Parathyroid adenoma (tissue), 2 donors: ENCODE measurements at regions not wholly inside any gene's neighbourhood (a gene's known extent, or its start where the extent isn't known, plus 50 kb on each side); places are given as distances from the start of the nearest gene placed in this dataset.

Experiments used
- H2AFZ ChIP-seq: fragments of 300-600 bp; sonication (generic); one replicate; pipeline ENCODE4 v1.7.0; 2017; ENCODE audit warnings: antibody characterized with exemption, mild to moderate bottlenecking
- H3K27ac ChIP-seq: fragments of 300-600 bp; sonication (generic); one replicate; pipeline ENCODE4 v1.7.0; 2017
- H3K27me3 ChIP-seq: fragments of 300-600 bp; sonication (generic); one replicate; pipeline ENCODE4 v1.7.0; 2017; ENCODE audit warnings: low read length; ENCODE audit not compliant: control insufficient read depth, insufficient read depth
- H3K36me3 ChIP-seq: fragments of 300-600 bp; sonication (generic); one replicate; pipeline ENCODE4 v1.7.0; 2017; ENCODE audit warnings: low read length; ENCODE audit not compliant: control insufficient read depth, insufficient read depth
- H3K4me1 ChIP-seq: fragments of 300-600 bp; sonication (generic); one replicate; pipeline ENCODE4 v1.7.0; 2017; ENCODE audit warnings: control low read depth
- H3K4me2 ChIP-seq: fragments of 300-600 bp; sonication (generic); one replicate; pipeline ENCODE4 v1.7.0; 2017; ENCODE audit warnings: low read length
- H3K4me3 ChIP-seq: fragments of 300-600 bp; sonication (generic); one replicate; pipeline ENCODE4 v1.7.0; 2017; ENCODE audit warnings: low read depth, low read length
- H3K79me2 ChIP-seq: fragments of 300-600 bp; sonication (generic); one replicate; pipeline ENCODE4 v1.7.0; 2017; ENCODE audit warnings: control low read depth
- H3K9ac ChIP-seq: fragments of 300-600 bp; sonication (generic); one replicate; pipeline ENCODE4 v1.7.0; 2017; ENCODE audit warnings: mild to moderate bottlenecking
- H3K9me3 ChIP-seq: fragments of 300-600 bp; sonication (generic); one replicate; pipeline ENCODE4 v1.7.0; 2017; ENCODE audit warnings: low read length; ENCODE audit not compliant: control insufficient read depth
- TF ChIP-seq, protein P1 (sequence below): fragments of 300-600 bp; sonication (generic); IDR thresholded peaks from one replicate; pipeline ENCODE4 v1.7.0; 2017; ENCODE audit warnings: antibody characterized with exemption, mild to moderate bottlenecking
- donor health status: primary hyperparathyroidism.

DNA sequence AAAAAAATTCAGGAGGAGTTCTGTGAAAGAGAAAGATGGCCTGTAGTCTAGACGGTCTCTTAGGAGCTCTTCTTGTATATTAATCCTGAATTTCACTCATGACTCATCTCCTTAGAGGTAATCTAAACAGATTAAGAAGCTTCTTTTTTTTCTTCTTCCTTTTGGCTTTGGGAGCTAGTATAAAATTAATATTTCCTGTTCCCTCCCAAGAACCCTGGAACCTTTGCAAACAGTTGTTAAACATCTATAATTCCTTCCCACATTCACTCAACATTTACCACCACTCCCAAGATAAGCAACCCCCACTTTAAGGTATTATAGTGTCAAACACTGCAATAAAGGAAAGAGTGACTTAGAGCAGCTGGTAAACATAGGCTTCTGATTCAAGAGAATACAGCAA, 146.4 kb upstream of the EDNRA start:
- Histone ChIP-seq H3K79me2 (no peaks in the 10 kb centered on the region), H3K4me1 (no peaks in the 10 kb centered on the region), H3K36me3 (no peaks in the 10 kb centered on the region), H3K27me3 (no peaks in the 10 kb centered on the region), H3K4me3 (no peak overlapping the region), H3K9ac (no peak overlapping the region), H3K4me2 (no peak overlapping the region), H2AFZ (no peak overlapping the region), H3K27ac (no peak overlapping the region), H3K9me3 (no peaks in the 10 kb centered on the region)
- TF ChIP-seq, protein P1, sequence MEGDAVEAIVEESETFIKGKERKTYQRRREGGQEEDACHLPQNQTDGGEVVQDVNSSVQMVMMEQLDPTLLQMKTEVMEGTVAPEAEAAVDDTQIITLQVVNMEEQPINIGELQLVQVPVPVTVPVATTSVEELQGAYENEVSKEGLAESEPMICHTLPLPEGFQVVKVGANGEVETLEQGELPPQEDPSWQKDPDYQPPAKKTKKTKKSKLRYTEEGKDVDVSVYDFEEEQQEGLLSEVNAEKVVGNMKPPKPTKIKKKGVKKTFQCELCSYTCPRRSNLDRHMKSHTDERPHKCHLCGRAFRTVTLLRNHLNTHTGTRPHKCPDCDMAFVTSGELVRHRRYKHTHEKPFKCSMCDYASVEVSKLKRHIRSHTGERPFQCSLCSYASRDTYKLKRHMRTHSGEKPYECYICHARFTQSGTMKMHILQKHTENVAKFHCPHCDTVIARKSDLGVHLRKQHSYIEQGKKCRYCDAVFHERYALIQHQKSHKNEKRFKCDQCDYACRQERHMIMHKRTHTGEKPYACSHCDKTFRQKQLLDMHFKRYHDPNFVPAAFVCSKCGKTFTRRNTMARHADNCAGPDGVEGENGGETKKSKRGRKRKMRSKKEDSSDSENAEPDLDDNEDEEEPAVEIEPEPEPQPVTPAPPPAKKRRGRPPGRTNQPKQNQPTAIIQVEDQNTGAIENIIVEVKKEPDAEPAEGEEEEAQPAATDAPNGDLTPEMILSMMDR, result no peak

DNA sequence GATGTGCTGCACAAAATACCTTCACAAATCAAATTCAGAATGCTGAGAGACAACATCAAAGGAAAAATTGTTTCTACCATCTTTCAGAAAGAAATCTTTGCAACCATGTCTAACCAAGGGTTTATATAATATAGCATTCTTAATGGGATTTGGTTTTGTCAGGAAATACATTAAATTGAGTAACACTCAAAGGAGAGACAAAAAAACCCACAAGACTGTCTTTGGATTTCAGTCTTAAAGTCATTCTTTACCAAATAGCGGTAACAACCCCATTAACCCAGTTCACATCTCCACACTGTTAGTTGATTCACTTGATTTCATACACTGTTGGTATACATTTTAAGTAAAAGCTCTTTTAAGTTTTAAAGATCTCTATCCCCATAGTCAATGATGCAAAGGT, 145.7 kb upstream of the EDNRA start:
- H3K79me2 ChIP-seq, result no peaks in the 10 kb centered on the region
- no peaks in the 10 kb centered on the region for H3K27me3 ChIP-seq
- H3K27ac ChIP-seq, result no peak overlapping the region
- no peak overlapping the region for H3K4me3 ChIP-seq
- H2AFZ ChIP-seq, result no peak overlapping the region
- no peak overlapping the region for H3K9ac ChIP-seq
- TF ChIP-seq, protein P1, result no peak
- H3K4me1 ChIP-seq, result no peaks in the 10 kb centered on the region
- no peak overlapping the region for H3K4me2 ChIP-seq
- H3K36me3 ChIP-seq, result no peaks in the 10 kb centered on the region
- no peaks in the 10 kb centered on the region for H3K9me3 ChIP-seq

DNA sequence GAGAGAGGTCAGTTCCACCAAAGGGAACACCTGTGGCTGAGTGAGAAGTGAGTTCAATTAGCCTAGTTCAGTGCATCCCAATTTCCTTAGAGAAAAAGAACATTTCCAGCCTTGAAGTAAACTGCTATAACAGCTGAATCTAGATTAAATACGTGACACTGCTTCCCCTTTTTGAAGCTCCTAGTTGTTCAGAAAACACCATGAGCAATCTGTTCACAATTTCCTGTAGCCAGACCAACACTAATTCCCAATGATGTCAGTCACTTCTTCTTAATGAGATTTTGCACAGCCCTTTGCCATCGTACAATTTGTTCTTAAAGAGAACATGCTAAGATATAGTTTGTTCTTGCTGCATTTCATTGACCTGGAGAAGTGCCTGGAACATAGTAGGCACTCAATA, 144.6 kb upstream of the EDNRA start:
- no peak overlapping the region for H3K9ac ChIP-seq

DNA sequence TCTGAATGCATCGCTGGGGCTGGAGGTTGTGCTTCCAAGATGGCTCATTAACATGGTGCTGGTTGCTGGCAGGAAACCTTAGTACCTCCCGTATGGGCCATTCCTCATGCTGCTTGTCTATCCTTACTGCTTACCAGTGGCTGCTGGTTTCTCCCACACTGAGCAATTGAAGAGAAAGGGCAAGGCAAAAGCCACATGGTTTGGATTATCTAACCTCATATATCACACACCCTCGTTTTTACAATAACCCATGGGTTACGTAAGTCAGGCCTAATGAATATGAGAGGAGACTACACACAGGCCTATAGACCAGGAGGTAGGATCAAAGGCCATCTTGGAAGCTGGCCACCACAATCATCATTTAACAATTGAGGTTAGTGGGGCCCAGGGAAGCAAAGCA, 141.8 kb upstream of the EDNRA start:
- no peaks in the 10 kb centered on the region for H3K9me3 ChIP-seq
- no peaks in the 10 kb centered on the region for H3K36me3 ChIP-seq

More for the DNA sequence above, 144.6 kb upstream of the EDNRA start:
- no peaks in the 10 kb centered on the region for H3K27me3 ChIP-seq
- no peaks in the 10 kb centered on the region for H3K4me1 ChIP-seq
- no peaks in the 10 kb centered on the region for H3K36me3 ChIP-seq
- H2AFZ ChIP-seq, result no peak overlapping the region
- no peaks in the 10 kb centered on the region for H3K79me2 ChIP-seq
- H3K4me2 ChIP-seq, result no peak overlapping the region
- H3K9me3 ChIP-seq, result no peaks in the 10 kb centered on the region
- no peak overlapping the region for H3K4me3 ChIP-seq
- TF ChIP-seq, protein P1, result no peak
- no peak overlapping the region for H3K27ac ChIP-seq

DNA sequence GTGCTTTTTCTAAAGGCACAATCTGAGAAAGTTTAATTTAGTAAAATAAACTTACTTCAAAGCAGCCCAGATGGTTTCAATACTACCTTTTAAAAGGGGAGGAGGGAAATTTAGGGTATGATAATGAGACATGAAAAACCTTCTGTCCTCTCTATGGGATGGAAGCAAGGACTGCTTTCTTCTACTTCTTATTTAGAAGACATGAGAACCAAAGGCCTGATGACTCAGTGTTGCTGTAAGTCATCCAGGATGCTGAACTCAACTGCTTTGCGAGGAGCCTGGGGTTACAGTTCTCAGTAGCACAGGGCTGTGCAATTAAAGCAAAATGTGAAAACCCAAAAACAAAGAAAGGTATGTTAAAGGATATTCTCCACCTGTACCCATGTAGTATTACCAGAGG, 140.8 kb upstream of the EDNRA start:
- Histone ChIP-seq H3K4me1 (no peaks in the 10 kb centered on the region), H3K36me3 (no peaks in the 10 kb centered on the region), H3K9ac (no peak overlapping the region), H3K79me2 (no peaks in the 10 kb centered on the region), H3K9me3 (no peaks in the 10 kb centered on the region), H3K27ac (no peak overlapping the region), H3K4me3 (no peak overlapping the region), H3K27me3 (no peaks in the 10 kb centered on the region), H3K4me2 (no peak overlapping the region), H2AFZ (no peak overlapping the region)
- TF ChIP-seq, protein P1, result no peak

More for the DNA sequence above, 141.8 kb upstream of the EDNRA start:
- H3K4me2 ChIP-seq, result no peak overlapping the region
- H3K4me1 ChIP-seq, result no peaks in the 10 kb centered on the region
- H3K27ac ChIP-seq, result no peak overlapping the region
- H3K4me3 ChIP-seq, result no peak overlapping the region
- no peaks in the 10 kb centered on the region for H3K27me3 ChIP-seq
- H2AFZ ChIP-seq, result no peak overlapping the region
- H3K9ac ChIP-seq, result no peak overlapping the region
- TF ChIP-seq, protein P1, result no peak
- no peaks in the 10 kb centered on the region for H3K79me2 ChIP-seq
